ENCODE measurements at regions not wholly inside any gene's neighbourhood (a gene's known extent, or its start where the extent isn't known, plus 50 kb on each side); places are given as distances from the start of the nearest gene placed in this dataset.
"Not testable (repeated sequence)": the region's sequence is repeated elsewhere in the genome, so short reads cannot be mapped to it uniquely, and the experiment has no call there.

GRCh38 chr6:150775415-150776203 lies 89.9 kb upstream of the MTHFD1L start:
- DNase-seq = no peak
- Histone ChIP-seq H3K4me3 (no peak overlapping the region), H3K27me3 (no peaks in the 10 kb centered on the region), H3K9me3 (peaks cover 0 to 6% (median 4%) of the 10 kb centered on the region in 3 donors), H3K4me1 (no peaks in the 10 kb centered on the region), H3K36me3 (replicated peaks in 1 of 2; ENCODE audit: insufficient read depth in 1 of 2, low read depth in 2 of 2) (no peaks in the 10 kb centered on the region), H3K27ac (no peak overlapping the region)
- no peak for ATAC-seq
- TF ChIP-seq CTCF (IDR thresholded peaks at IDR 0.05) (no peak), POLR2A (IDR thresholded peaks at IDR 0.05) (no peak)
- WGBS, 2 donors = 38 to 39% methylated on average over 9 of the region's 9 CpGs
- intact Hi-C loops (cut with DNase I) = no loop called here

GRCh38 chr6:150777736-150778135 lies 87.8 kb upstream of the MTHFD1L start:
- Histone ChIP-seq H3K27me3 (no peaks in the 10 kb centered on the region), H3K4me1 (no peaks in the 10 kb centered on the region), H3K36me3 (replicated peaks in 1 of 2; ENCODE audit: insufficient read depth in 1 of 2, low read depth in 2 of 2) (no peaks in the 10 kb centered on the region), H3K27ac (no peak overlapping the region), H3K4me3 (no peak overlapping the region), H3K9me3 (peaks cover 0 to 6% (median 4%) of the 10 kb centered on the region in 3 donors)
- no peak for ATAC-seq
- intact Hi-C loops (cut with DNase I) = no loop called here
- no peak for TF ChIP-seq CTCF (IDR thresholded peaks at IDR 0.05)
- TF ChIP-seq POLR2A (IDR thresholded peaks at IDR 0.05) = no peak
- no peak for DNase-seq
- 73 to 86% methylated on average over 8 to 9 of the region's 9 CpGs for WGBS, 2 donors

- intact Hi-C loops (cut with DNase I) = no loop called here
- no peak for ATAC-seq
- H3K4me3 ChIP-seq = no peak overlapping the region
- H3K36me3 ChIP-seq (replicated peaks in 1 of 2; ENCODE audit: insufficient read depth in 1 of 2, low read depth in 2 of 2) = no peaks in the 10 kb centered on the region
- WGBS, 2 donors = 70 to 83% methylated on average over 2 of the region's 2 CpGs
- TF ChIP-seq CTCF (IDR thresholded peaks at IDR 0.05) (no peak), POLR2A (IDR thresholded peaks at IDR 0.05) (no peak)
- DNase-seq = no peak
- no peak overlapping the region for H3K27ac ChIP-seq
- H3K4me1 ChIP-seq = no peaks in the 10 kb centered on the region
- H3K9me3 ChIP-seq = peaks cover 0 to 4% (median 0%) of the 10 kb centered on the region in 3 donors
- H3K27me3 ChIP-seq = no peaks in the 10 kb centered on the region
These were observed 81.7 kb upstream of the MTHFD1L start for GRCh38 chr6:150783813-150784212.

GRCh38 chr6:150787429-150787828 lies 78.1 kb upstream of the MTHFD1L start:
- no peaks in the 10 kb centered on the region for H3K4me1 ChIP-seq
- H3K9me3 ChIP-seq = peaks cover 0 to 4% (median 0%) of the 10 kb centered on the region in 3 donors
- H3K4me3 ChIP-seq = no peak overlapping the region
- WGBS, 2 donors = 85 to 86% methylated on average over 7 of the region's 7 CpGs
- intact Hi-C loops (cut with DNase I) = no loop called here
- DNase-seq (no peak), ATAC-seq (no peak)
- H3K27ac ChIP-seq = no peak overlapping the region
- TF ChIP-seq POLR2A (IDR thresholded peaks at IDR 0.05) = no peak
- no peak for TF ChIP-seq CTCF (IDR thresholded peaks at IDR 0.05)
- no peaks in the 10 kb centered on the region for H3K27me3 ChIP-seq
- H3K36me3 ChIP-seq (replicated peaks in 1 of 2; ENCODE audit: insufficient read depth in 1 of 2, low read depth in 2 of 2) = no peaks in the 10 kb centered on the region

GRCh38 chr6:150788089-150788488 lies 77.4 kb upstream of the MTHFD1L start:
- no peaks in the 10 kb centered on the region for H3K4me1 ChIP-seq
- TF ChIP-seq CTCF (IDR thresholded peaks at IDR 0.05) (no peak), POLR2A (IDR thresholded peaks at IDR 0.05) (no peak)
- H3K27ac ChIP-seq = no peak overlapping the region
- no peak overlapping the region for H3K4me3 ChIP-seq
- H3K36me3 ChIP-seq (replicated peaks in 1 of 2; ENCODE audit: insufficient read depth in 1 of 2, low read depth in 2 of 2) = no peaks in the 10 kb centered on the region
- WGBS, 2 donors = 65 to 67% methylated on average over 6 of the region's 6 CpGs
- no peaks in the 10 kb centered on the region for H3K27me3 ChIP-seq
- intact Hi-C loops (cut with DNase I) = no loop called here
- DNase-seq (no peak), ATAC-seq (no peak)
- peaks cover 0 to 4% (median 0%) of the 10 kb centered on the region in 3 donors for H3K9me3 ChIP-seq

GRCh38 chr6:150789906-150790305 lies 75.6 kb upstream of the MTHFD1L start:
- intact Hi-C loops (cut with DNase I); DNase-seq; ATAC-seq; H3K36me3 ChIP-seq (replicated peaks in 1 of 2; ENCODE audit: insufficient read depth in 1 of 2, low read depth in 2 of 2); H3K4me1 ChIP-seq; H3K9me3 ChIP-seq; H3K27me3 ChIP-seq; H3K27ac ChIP-seq; H3K4me3 ChIP-seq: not testable (repeated sequence)
- WGBS, 2 donors = 89 to 92% methylated on average over 5 to 6 of the region's 6 CpGs

Data from body of pancreas (tissue), 4 donors.